DND-41 (cell line): ENCODE measurements at regions not wholly inside any gene's neighbourhood (a gene's known extent, or its start where the extent isn't known, plus 50 kb on each side); places are given as distances from the start of the nearest gene placed in this dataset.

Experiments used
- ATAC-seq: fragments of 200-7000 bp; cut with Tn5 transposase; 3 replicates; pipeline ENCODE4 v1.9.1; 2021; ENCODE audit warnings: low read depth; ENCODE audit not compliant: insufficient read depth
- DNase-seq: peaks from one replicate; pipeline ENCODE4 v3.0.0-alpha.2; 2020
- H2AFZ ChIP-seq: 2 replicates; pipeline ENCODE4 v1.6.0; 2012; ENCODE audit warnings: low read depth, low read length
- H3K27ac ChIP-seq: 2 replicates; pipeline ENCODE4 v1.5.1; 2012; ENCODE audit warnings: low read length, inconsistent platforms
- H3K27me3 ChIP-seq: fragments of 200-600 bp; sonication (generic); 2 replicates; pipeline ENCODE4 v1.6.0; 2012; ENCODE audit warnings: low read length, mild to moderate bottlenecking, inconsistent platforms; ENCODE audit not compliant: insufficient read depth, poor library complexity
- H3K36me3 ChIP-seq: 2 replicates; pipeline ENCODE4 v1.5.1; 2012; ENCODE audit warnings: low read length, inconsistent platforms; ENCODE audit not compliant: insufficient read depth
- H3K4me1 ChIP-seq: 2 replicates; pipeline ENCODE4 v1.5.1; 2012; ENCODE audit warnings: mild to moderate bottlenecking, low read length; ENCODE audit not compliant: insufficient read depth
- H3K4me2 ChIP-seq: 2 replicates; pipeline ENCODE4 v1.6.0; 2012; ENCODE audit warnings: mild to moderate bottlenecking, moderate library complexity, low read length, inconsistent platforms; ENCODE audit not compliant: insufficient read depth
- H3K4me3 ChIP-seq, 2 experiments: fragments of 200-600 bp in 1 of 2; shearing (Covaris generic) in 1 of 2; 2 replicates each; pipeline ENCODE4 v1.5.1; 2012 to 2016; ENCODE audit warnings: inconsistent platforms in 2 of 2, low read length in 2 of 2, mild to moderate bottlenecking in 2 of 2, low read depth in 1 of 2, moderate library complexity in 1 of 2
- H3K79me2 ChIP-seq: 2 replicates; pipeline ENCODE4 v1.6.0; 2012; ENCODE audit warnings: low read length, inconsistent platforms; ENCODE audit not compliant: insufficient read depth
- H3K9ac ChIP-seq: 2 replicates; pipeline ENCODE4 v1.6.0; 2012; ENCODE audit warnings: low read depth, mild to moderate bottlenecking, inconsistent platforms, low read length, moderate library complexity
- H3K9me3 ChIP-seq: 2 replicates; pipeline ENCODE4 v1.5.1; 2012; ENCODE audit warnings: low read length, moderate library complexity, mild to moderate bottlenecking, inconsistent platforms; ENCODE audit not compliant: insufficient read depth, severe bottlenecking
- H4K20me1 ChIP-seq: 2 replicates; pipeline ENCODE4 v1.6.0; 2012; ENCODE audit warnings: low read length; ENCODE audit not compliant: insufficient read depth
- EZH2 ChIP-seq: IDR thresholded peaks from 3 replicates; pipeline ENCODE4 v1.6.1; 2012; ENCODE audit warnings: borderline replicate concordance, low read depth, mild to moderate bottlenecking, moderate library complexity, low read length, inconsistent platforms; ENCODE audit not compliant: severe bottlenecking
- TF ChIP-seq, protein P1 (sequence below): IDR thresholded peaks from 2 replicates; pipeline ENCODE4 v1.5.1; 2012; ENCODE audit warnings: borderline replicate concordance, low read length, moderate library complexity, mild to moderate bottlenecking; ENCODE audit not compliant: poor library complexity, severe bottlenecking; ENCODE audit errors: extremely low read depth

GRCh38 chrX:36804066-36804465, 204.1 kb upstream of the FAM47C start:
- no peaks in the 10 kb centered on the region for H3K36me3 ChIP-seq
- ATAC-seq (no peak), DNase-seq (no peak)
- H3K9me3 ChIP-seq: no peaks in the 10 kb centered on the region
- H2AFZ ChIP-seq: no peak overlapping the region
- no peak overlapping the region for H3K4me3 ChIP-seq
- no peak overlapping the region for H3K4me2 ChIP-seq
- H4K20me1 ChIP-seq: no peaks in the 10 kb centered on the region
- no peaks in the 10 kb centered on the region for H3K27me3 ChIP-seq
- no peak overlapping the region for H3K27ac ChIP-seq
- H3K9ac ChIP-seq: no peak overlapping the region
- no peaks in the 10 kb centered on the region for H3K4me1 ChIP-seq
- no peaks in the 10 kb centered on the region for H3K79me2 ChIP-seq
- TF ChIP-seq EZH2: no peak
- TF ChIP-seq, protein P1, sequence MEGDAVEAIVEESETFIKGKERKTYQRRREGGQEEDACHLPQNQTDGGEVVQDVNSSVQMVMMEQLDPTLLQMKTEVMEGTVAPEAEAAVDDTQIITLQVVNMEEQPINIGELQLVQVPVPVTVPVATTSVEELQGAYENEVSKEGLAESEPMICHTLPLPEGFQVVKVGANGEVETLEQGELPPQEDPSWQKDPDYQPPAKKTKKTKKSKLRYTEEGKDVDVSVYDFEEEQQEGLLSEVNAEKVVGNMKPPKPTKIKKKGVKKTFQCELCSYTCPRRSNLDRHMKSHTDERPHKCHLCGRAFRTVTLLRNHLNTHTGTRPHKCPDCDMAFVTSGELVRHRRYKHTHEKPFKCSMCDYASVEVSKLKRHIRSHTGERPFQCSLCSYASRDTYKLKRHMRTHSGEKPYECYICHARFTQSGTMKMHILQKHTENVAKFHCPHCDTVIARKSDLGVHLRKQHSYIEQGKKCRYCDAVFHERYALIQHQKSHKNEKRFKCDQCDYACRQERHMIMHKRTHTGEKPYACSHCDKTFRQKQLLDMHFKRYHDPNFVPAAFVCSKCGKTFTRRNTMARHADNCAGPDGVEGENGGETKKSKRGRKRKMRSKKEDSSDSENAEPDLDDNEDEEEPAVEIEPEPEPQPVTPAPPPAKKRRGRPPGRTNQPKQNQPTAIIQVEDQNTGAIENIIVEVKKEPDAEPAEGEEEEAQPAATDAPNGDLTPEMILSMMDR: no peak

GRCh38 chrX:36844857-36845256, 163.3 kb upstream of the FAM47C start:
- no peak for DNase-seq
- H3K4me2 ChIP-seq: no peak overlapping the region
- no peak overlapping the region for H3K4me3 ChIP-seq
- H2AFZ ChIP-seq: no peak overlapping the region
- no peak for ATAC-seq
- TF ChIP-seq, protein P1: no peak
- no peak for TF ChIP-seq EZH2
- no peaks in the 10 kb centered on the region for H3K4me1 ChIP-seq
- H3K36me3 ChIP-seq: no peaks in the 10 kb centered on the region
- H3K9ac ChIP-seq: no peak overlapping the region
- H3K79me2 ChIP-seq: no peaks in the 10 kb centered on the region
- no peaks in the 10 kb centered on the region for H3K9me3 ChIP-seq
- no peaks in the 10 kb centered on the region for H3K27me3 ChIP-seq
- no peak overlapping the region for H3K27ac ChIP-seq
- H4K20me1 ChIP-seq: no peaks in the 10 kb centered on the region

GRCh38 chrX:36847496-36847895, 160.7 kb upstream of the FAM47C start:
- TF ChIP-seq, protein P1: no peak
- TF ChIP-seq EZH2: no peak
- no peak for ATAC-seq

GRCh38 chrX:36849407-36849806, 158.8 kb upstream of the FAM47C start:
- Histone ChIP-seq H3K4me3 (no peak overlapping the region), H3K9ac (no peak overlapping the region), H3K27ac (no peak overlapping the region), H3K79me2 (no peaks in the 10 kb centered on the region), H3K27me3 (no peaks in the 10 kb centered on the region), H3K36me3 (no peaks in the 10 kb centered on the region), H3K9me3 (no peaks in the 10 kb centered on the region), H3K4me2 (no peak overlapping the region), H2AFZ (no peak overlapping the region), H3K4me1 (no peaks in the 10 kb centered on the region), H4K20me1 (no peaks in the 10 kb centered on the region)
- DNase-seq: no peak
- ATAC-seq: no peak
- TF ChIP-seq, protein P1: no peak
- TF ChIP-seq EZH2: no peak

More at GRCh38 chrX:36847496-36847895, 160.7 kb upstream of the FAM47C start:
- Histone ChIP-seq H3K9me3 (no peaks in the 10 kb centered on the region), H3K4me3 (no peak overlapping the region), H3K4me2 (no peak overlapping the region), H3K79me2 (no peaks in the 10 kb centered on the region), H3K27me3 (no peaks in the 10 kb centered on the region), H2AFZ (no peak overlapping the region), H3K27ac (no peak overlapping the region), H4K20me1 (no peaks in the 10 kb centered on the region), H3K9ac (no peak overlapping the region), H3K36me3 (no peaks in the 10 kb centered on the region), H3K4me1 (no peaks in the 10 kb centered on the region)
- no peak for DNase-seq
